ENCODE measurements at regions not wholly inside any gene's neighbourhood (a gene's known extent, or its start where the extent isn't known, plus 50 kb on each side); places are given as distances from the start of the nearest gene placed in this dataset.
"Not testable (repeated sequence)": the region's sequence is repeated elsewhere in the genome, so short reads cannot be mapped to it uniquely, and the experiment has no call there.

GRCh38 chr5:92823551-92823950, 757.5 kb downstream of the NR2F1-AS1 start:
- TF ChIP-seq CTCF (IDR thresholded peaks at IDR 0.05; ENCODE audit: extremely low read depth in 1 of 2, insufficient read depth in 1 of 2, low read depth in 1 of 2, low read length in 2 of 2); POLR2A (IDR thresholded peaks at IDR 0.05; ENCODE audit: low read depth, low read length); JUN (IDR thresholded peaks at IDR 0.05; ENCODE audit: borderline replicate concordance, insufficient read depth, insufficient read length, low read depth); EZH2 (IDR thresholded peaks at IDR 0.05; ENCODE audit: borderline replicate concordance, low read depth, low read length, severe bottlenecking); POLR2AphosphoS5 (IDR thresholded peaks at IDR 0.05; ENCODE audit: insufficient read depth, low read depth, low read length); MAX (IDR thresholded peaks at IDR 0.05; ENCODE audit: insufficient read depth, insufficient read length): not testable (repeated sequence)

Data from endothelial cell of umbilical vein (primary cell).